ENCODE measurements at regions not wholly inside any gene's neighbourhood (a gene's known extent, or its start where the extent isn't known, plus 50 kb on each side); places are given as distances from the start of the nearest gene placed in this dataset.

- TF ChIP-seq MAX (IDR thresholded peaks at IDR 0.05) = no peak
- TF ChIP-seq CTCF (IDR thresholded peaks at IDR 0.05; ENCODE audit: low read depth, low read length, missing input control) = no peak
- TF ChIP-seq REST (IDR thresholded peaks at IDR 0.05) = no peak
- TF ChIP-seq EGR1 (IDR thresholded peaks at IDR 0.05; ENCODE audit: low read depth in 2 of 2) = no peak
- no peak for TF ChIP-seq TAF1 (conservative IDR thresholded peaks at IDR 0.05)
- TF ChIP-seq NR2F2 (IDR thresholded peaks at IDR 0.05) = no peak
- no peak for TF ChIP-seq GABPA (IDR thresholded peaks at IDR 0.05 in 1 of 2, conservative IDR thresholded peaks at IDR 0.05 in 1 of 2)
- TF ChIP-seq ATF3 (IDR thresholded peaks at IDR 0.05) = no peak
- no peak for TF ChIP-seq RAD21 (IDR thresholded peaks at IDR 0.05)
- no peak for TF ChIP-seq YY1 (IDR thresholded peaks at IDR 0.05)
- TF ChIP-seq FOXA1 (IDR thresholded peaks at IDR 0.05) = no peak
- no peak for TF ChIP-seq SP1 (IDR thresholded peaks at IDR 0.05)
- TF ChIP-seq HNF4A (conservative IDR thresholded peaks at IDR 0.05) = no peak
These were observed 74.3 kb upstream of the LRCH1 start for GRCh38 chr13:46478651-46479050.
